GM19455 (cell line): ENCODE measurements at regions not wholly inside any gene's neighbourhood (a gene's known extent, or its start where the extent isn't known, plus 50 kb on each side); places are given as distances from the start of the nearest gene placed in this dataset.
"Not testable (repeated sequence)": the region's sequence is repeated elsewhere in the genome, so short reads cannot be mapped to it uniquely, and the experiment has no call there.

ENCODE experiments used
- ATAC-seq: cut with Tn5 transposase; IDR thresholded peaks from one replicate; pipeline ENCODE4 v1.9.1; 2021; ENCODE audit not compliant: unreplicated experiment

GRCh38 chr12:127767656-127768055, 499.3 kb upstream of the TMEM132C start:
- ATAC-seq = no peak

DNA sequence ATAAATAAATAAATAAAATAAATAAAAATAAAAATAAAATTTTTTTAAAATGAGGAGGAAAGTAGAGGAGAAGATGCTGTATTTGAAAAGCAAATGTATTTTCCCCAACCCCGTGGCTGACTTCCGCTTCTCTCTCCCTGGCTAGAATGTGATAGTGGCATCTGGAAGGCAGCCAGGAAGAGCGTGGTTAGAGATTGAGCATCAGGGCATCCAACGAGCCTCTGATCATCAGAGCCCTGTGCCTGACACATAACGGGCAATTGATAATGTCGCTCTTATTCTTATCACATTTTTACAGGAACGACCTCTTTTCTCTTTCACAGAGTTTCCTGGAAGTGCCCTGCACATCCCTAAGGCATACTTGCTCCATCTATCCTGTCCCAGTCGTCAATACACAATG, 496.9 kb upstream of the TMEM132C start:
- ATAC-seq = no peak

DNA sequence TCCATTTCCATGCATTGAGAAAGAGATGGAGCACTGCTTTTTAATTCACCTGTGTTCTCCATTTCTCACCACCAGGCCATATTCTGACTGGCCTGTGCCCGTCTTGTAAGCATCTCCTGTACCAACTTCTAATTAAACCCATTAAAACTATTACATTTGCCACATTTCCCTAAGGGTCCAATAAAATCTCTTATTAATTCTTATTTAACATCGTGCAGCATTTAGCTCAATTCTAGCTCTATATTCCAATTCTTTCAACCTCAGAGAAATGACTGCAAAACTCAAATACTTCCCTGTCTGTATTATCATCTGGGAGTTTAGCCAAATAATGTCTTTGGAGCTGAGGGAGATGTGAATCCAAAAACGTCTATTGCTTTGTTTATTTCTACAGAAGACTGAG, 495.4 kb upstream of the TMEM132C start:
- ATAC-seq = no peak

DNA sequence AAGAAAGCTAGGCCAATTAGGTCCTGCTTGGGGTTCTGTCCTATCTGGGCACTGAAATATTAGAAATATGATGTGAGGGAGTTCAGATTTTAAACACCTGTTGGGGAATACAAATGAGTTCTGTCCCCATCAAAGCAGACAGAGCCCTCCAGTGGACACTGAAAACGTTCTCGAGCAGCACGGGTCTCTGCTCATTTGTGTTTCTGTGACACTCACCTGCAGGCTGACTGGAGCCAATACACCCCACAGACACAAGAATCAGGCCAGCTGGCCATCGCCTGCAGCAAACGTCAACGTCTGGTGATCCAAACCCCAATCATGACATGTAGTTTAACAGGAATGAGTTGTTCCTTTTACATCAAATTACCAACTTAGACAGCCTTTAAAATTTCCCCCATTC, 493.4 kb upstream of the TMEM132C start:
- ATAC-seq = no peak

DNA sequence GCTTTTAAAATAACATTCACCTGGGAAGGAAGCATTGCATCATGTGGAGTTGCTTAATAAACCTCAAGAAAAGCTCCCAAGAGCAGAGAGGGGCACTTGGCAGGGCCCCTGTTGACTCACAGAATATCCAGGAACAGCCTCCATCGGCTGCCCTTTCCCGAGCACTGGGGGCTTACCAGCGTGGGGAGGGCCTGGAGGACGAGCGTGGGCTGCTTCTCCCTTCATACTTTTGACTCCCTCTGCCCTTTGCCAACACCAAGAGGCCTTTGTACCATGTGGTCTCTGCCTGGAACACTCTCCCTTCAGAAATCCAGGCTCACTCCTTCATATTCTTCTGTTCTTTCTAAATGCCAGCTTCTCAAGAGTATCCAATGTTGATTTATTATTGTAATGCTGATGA, 492.1 kb upstream of the TMEM132C start:
- no peak for ATAC-seq

DNA sequence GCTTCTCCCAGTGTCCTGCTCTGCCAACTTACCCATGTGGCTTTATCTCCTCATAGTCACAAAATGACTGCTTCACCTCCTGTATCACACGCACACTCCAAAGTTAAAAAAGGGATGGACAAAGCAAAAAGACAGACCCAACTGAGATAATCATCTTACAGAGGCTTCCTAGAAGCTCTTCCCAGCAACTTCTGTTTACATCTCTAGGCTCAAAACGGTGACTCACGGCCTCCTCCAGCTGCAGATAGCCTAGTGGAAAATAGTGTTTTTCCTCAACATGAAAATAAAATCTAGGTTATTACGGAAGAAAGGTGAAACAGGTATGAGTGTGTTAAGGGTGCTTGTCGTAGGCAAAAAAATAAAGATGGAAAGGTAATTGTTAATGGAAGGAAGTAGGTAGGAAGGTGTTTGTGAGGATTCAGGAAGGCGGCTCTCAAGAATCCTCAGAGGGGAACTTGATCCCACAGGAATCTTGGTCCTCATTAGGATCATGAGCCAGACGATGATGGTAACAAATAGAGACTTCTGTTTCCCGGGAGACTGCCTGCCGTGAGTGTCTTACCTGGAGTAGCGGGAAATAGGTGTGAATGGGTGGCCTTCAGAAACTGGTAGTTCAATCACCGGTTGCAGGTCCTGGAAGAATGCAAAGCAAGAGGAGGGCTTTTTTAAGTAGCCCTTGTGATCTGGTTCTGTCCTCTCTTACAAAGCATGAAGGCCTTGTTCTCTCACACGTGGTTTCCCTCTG, 487.5 kb upstream of the TMEM132C start:
- no peak for ATAC-seq

- ATAC-seq = no peak
These were observed 486.1 kb upstream of the TMEM132C start for GRCh38 chr12:127780881-127781280.

GRCh38 chr12:127781336-127781735, 485.6 kb upstream of the TMEM132C start:
- no peak for ATAC-seq

DNA sequence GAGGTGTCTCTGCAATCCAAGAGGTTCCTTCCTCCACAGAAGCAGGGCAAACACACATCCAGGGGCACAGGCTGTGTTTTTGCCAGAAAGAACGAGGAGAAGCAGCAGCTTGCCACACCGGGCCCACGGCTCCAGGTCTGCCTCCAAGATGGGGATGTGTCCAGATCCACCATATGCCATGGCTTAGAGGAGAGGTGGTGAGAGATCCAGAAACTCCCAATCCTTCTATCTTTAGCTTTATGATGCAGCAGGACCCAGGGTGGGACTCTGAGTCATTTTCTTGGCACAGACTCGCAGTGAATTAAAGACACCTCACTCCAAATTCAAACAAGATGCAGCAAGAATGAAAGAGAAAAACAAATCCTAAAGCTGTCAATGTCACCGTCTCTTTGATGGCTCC, 481.4 kb upstream of the TMEM132C start:
- no peak for ATAC-seq

DNA sequence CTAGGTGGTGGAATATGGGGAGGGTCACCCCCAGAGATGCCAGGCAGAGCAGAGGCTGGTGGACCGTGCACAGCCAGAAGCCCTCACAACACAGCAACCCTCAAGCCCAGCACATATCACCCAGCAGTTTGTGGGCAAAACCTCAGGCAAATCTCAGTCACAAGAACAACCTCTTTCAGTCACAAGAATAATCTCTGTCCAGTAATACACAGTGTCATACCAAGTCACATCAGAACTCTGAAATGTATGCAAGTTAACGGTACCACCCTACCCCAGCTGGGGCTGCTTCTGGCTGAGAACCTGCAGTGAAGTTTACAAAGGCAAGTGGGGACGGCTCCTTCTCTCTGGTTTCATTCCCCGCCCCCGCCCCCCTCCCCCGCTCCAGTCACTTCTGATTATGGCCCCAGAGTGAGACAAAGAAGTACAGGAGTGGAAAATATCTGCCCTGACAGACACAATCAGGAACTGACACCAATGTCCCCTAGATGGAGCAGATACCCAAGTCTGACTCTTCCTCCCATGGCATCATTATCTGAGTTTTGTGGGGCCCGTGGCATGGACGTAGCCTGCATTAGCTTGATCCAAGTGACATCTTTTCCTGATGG, 480.9 kb upstream of the TMEM132C start:
- no peak for ATAC-seq

DNA sequence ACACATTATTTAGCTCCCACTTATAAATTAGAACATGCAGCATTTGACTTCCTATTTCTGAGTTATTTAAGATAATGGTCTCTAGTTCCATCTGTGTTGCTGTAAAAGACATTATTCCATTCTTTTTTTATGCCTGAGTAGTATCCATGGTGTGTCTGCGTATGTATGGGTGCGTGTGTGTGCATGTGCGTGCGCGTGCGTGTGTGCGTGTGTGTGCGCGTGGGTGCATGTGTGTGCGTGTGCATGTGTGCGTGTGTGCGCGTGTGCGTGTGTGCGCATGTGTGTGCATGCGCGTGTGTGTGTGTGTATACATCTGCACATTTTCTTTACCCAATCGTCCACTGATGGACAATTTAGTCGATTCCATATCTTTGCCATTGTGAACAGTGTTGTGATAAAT, 479.4 kb upstream of the TMEM132C start:
- no peak for ATAC-seq

DNA sequence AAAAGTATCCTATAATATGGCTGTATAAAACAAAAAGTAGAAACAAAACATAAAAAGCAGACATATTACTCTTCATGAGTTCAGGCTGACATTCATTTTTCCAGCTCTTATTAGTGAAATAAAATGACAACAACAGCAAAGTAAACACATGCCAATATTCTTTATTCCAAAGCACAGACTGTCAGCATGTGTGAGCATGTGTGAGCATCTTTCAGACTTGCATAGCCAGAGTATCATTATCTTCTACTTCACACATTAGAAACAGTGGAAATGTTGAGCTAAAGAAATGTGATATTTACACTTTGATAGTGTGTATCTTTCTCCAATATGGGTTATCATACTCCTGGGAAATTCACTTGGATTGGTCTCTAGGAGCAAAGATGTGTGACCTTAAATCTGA, 476.6 kb upstream of the TMEM132C start:
- ATAC-seq = no peak

- ATAC-seq = no peak
These were observed 475.8 kb upstream of the TMEM132C start for GRCh38 chr12:127791217-127791616.

DNA sequence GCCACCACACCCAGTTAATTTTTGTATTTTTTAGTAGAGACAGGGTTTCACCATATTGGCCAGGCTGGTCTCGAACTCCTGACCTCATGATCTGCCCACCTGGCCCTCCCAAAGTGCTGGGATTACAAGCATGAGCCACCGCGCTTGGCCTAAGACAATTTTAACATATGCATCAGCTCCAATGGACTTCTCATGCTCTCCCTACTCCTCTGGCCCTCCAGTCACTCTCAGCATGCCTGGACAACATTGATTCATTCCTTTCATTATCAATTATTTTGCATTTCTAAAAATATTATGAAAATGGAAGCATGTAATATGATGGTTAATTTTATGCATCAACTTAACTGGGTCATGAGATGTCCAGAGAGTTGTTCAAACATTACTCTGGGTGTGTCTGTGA, 469.1 kb upstream of the TMEM132C start:
- no peak for ATAC-seq

DNA sequence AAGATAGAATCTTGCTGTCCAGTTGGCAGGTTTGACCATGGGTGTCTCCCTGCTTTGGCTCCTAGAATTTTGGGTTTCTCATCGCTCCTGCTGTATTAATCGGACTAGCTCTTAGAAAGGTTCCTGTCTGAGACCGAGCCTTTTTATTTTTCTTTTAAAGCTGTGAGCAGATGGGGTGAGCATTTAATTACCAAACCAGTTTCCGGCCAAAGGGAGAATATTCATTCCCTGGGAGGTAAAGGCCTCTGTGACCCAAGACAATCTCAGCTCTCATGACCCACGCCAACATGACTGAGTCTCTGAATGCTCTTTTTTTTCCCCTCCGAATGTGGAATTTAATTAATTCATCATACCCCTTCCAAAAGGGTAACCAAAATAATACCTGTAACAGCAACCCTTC, 464.7 kb upstream of the TMEM132C start:
- ATAC-seq = no peak

DNA sequence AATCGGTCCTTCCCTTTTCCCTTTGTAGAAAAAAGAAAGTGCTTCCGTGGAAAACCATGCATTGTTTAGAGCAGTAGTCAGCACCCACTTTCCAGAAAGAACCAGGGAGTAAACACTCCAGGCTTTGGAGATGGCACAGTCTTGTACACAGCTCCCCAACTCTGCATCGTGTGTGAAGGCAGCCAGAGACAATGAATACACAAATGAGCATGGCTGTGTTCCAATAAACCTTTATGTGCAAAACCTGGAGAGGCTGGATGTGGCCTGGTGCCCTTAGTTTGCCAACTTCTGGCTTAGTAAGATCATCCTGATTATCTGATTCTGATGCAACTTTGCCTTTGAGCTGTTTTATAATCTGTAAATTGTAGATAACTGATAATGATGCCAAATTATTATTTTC, 463.4 kb upstream of the TMEM132C start:
- ATAC-seq = no peak

- no peak for ATAC-seq
These were observed 457.7 kb upstream of the TMEM132C start for GRCh38 chr12:127809275-127809674.

DNA sequence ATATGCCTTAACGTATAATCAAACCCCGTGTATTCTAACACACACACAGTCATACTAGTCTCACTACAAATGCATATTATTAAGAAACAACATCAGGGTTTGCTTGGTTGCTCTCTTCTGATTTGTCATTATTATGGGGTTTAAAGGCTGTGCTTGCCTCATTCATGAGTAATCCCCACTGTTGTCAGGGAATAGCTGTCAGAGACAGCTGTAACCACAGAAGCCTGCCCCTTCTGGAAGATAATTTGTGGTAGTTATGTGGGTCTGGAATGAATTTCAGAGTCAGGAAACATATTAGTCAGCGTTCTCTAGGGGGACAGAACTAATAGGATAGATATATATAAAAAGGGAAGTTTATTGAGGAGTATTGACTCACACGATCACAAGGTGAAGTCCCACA, 456.9 kb upstream of the TMEM132C start:
- ATAC-seq = no peak

DNA sequence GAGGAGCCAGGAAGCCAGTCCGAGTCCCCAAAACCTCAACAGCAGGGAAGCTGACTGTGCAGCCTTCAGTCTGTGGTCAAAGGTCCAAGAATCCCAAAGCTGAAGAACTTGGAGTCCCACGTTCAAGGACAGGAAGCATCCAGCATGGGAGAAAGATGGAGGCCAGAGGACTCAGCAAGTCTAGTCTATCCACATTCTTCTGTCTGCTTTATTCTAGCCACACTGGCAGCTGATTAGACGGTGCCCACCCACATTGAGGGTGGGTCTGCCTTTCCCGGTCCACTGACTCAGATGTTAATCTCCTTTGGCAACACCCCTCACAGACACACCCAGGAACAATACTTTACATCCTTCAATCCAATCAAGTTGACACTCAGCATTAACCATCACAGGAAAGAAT, 456.5 kb upstream of the TMEM132C start:
- not testable (repeated sequence) for ATAC-seq

DNA sequence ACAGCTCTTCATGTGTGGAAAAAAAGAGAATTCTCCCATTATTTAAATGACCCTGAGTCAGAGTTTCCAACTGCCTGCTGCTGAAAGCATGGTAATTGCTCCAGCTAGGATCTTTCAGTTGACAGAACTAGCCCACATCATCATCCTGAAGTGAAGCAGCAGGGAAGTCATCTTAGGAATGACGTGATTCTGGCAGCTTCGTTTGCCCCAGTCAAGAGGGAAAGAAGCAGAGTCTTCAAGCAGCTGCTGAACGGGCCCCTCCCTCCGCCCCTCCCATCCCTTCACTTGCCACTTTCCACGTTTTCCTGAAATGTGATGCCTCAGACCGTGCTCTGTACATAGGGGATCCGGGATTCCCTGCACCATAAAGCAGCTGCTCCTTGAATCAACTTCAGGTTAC, 455.0 kb upstream of the TMEM132C start:
- no peak for ATAC-seq

GRCh38 chr12:127813147-127813546, 453.8 kb upstream of the TMEM132C start:
- ATAC-seq = no peak

- no peak for ATAC-seq
These were observed 447.9 kb upstream of the TMEM132C start for GRCh38 chr12:127819056-127819455.

DNA sequence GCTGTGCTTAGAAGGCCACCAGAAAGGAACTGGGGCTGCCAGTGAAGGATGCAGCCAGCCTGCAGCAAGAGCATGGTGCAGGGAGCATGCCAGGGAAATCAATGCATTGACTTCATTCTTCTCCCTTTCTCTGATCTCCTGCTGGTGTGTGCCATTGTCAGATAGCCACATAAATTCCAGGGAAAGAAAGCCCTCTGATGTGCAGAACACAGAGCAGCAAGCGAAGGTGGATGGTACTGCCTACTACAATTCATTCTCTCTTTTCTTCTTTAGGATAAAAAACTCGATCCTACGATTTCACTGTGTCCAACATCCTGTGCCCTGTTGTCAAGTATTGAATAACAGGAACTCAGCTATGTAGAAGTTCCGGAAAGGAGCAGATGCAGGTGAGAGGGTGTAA, 446.7 kb upstream of the TMEM132C start:
- no peak for ATAC-seq
